ENCODE measurements at regions not wholly inside any gene's neighbourhood (a gene's known extent, or its start where the extent isn't known, plus 50 kb on each side); places are given as distances from the start of the nearest gene placed in this dataset.

DNA sequence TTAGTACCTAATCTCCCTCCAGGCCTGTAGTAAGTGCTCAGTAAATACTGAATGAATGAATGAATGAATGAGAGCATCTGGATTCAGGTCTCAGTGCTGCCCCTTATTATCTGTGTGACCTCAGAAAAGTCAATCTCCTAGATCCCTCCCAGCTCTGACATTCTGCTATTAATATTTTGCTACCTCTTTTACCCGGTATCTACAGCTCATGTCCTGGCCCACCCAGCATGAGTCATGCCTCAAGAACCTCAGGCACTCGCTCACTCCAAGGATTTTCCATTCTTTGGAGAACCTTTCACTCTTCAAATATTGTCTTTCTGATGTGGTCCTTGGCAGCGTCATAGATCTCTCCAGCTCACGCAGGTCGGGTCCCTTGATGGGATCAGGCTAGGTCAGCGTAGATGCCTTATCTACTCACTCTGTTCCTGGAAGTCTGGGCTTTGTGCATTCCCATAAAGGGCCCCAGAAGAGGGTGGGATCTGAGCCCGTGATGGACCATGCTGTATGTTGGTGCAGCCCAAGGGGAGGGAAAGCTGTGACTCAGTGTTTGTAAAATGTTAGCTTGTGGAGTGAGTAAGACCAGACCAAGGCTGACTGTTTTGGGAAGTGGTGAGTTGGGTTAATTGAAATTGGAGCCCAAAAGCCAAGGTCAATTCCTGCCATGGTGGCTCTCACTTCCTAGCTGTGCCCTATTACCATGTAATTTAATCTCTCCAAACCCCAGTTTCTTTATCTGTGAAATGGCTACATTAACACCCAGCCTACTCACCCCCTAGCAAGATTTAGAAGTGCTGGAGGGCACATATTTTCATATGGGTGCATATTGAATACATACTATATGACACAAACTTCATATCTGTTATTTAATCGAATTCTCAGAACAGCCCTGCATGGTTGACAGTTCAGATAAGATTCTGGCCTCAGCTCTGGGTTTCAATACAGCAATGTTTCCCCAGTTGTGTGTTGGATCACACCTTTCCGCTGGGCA lies 214.1 kb upstream of the USP24 start:
- TF ChIP-seq POLR2A (IDR thresholded peaks at IDR 0.05; ENCODE audit: low read depth, low read length): no peak
- TF ChIP-seq TAF1 (IDR thresholded peaks at IDR 0.05; ENCODE audit: borderline replicate concordance, low read depth, low read length): no peak
- no peak for TF ChIP-seq POLR2AphosphoS5 (IDR thresholded peaks at IDR 0.05; ENCODE audit: low read depth, low read length)
